Central memory CD4-positive, alpha-beta T cell (primary cell): ENCODE measurements at regions not wholly inside any gene's neighbourhood (a gene's known extent, or its start where the extent isn't known, plus 50 kb on each side); places are given as distances from the start of the nearest gene placed in this dataset.

Source experiments
- DNase-seq: peaks from one replicate; pipeline ENCODE4 v3.0.0; 2022

DNA sequence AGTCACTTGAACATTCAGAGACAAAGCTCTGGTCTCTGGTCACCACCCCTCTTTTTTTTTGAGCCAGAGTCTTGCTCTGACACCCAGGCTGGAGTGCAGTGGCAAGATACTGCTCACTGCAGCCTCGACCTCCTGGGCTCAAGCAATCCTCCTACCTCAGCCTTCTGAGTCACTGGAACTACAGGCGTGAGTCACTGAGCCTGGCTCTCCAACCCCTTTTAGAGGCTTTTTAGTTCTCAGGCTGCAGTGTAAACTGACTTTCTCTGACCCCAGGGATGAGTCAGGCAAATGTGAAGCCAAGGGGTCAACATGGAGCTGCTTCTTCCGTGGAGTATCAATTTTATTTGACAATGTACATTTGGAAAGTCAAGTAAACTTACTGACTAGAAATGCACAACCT is 229.2 kb downstream of the PTTG2 start:
- no peak for DNase-seq

DNA sequence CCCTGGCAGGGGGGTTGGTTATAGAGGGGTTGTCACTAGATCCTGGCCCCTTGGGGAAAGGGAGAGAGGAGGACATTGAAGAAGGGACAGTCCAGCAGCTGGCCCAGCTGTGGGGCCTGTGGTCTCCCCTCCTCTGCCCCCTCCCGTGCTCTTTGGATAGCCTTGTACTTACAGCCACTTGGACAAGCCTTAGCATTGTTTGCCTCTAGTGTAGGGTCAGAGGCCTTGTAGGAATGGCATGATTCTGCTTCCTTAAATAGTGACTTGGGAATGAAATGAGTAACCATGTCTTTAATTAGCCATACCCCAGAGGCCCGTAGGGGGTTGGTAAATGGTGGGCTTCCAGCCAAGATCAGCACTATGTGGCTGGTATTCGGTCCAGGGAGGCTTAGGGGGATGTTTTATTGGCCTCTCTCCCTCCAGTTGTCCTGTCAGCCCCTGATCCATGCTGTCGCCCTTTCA is 230.6 kb downstream of the PTTG2 start:
- no peak for DNase-seq

DNA sequence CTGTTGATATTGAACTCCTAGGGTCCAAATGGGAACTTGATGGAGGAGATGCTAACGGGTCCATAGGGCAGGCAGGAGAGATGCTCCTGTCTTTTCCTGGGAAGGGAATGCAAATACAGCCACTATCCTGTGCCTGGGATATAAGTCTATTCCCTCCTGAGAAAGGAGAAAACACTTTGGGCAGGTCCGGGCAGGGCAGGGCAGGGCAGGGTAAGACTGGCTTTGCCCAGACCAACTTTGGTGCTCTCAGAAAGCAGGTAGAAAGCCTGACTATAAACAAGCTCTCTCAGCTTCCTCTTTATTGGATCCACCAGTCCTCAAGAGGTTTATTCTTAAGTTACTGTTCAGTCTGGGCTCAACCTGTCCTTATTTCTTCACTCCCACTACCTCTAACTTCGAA is 232.3 kb downstream of the PTTG2 start:
- no peak for DNase-seq

DNA sequence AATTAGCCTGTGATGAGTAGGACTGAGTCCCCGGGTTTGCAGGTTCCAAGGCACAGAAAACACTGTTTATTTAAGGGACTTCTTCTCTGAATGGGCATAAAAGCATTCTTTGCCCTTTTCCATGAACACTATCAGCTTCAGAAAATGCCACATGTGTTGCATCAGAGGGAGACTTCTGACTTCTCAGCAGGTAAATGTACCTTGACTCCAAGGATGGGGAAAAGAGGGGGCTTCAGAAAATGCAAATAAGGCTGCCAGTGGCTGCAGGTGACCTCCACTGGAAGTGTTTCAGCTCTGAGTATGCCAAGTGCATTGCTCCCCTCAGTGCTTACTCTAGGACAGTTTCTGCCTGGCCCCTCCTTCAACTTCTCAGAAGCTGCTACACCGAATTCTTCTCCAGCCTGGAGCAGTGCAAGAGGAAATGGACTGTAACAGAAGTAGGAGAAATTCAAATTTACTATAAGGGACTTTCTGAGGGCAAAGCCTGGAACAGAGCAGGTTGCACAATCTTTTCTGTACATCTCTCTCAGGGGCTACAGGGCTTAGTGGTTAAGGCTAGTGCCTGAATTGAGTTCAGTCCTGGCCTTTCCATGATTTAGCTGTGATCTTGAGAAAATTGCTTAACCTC is 233.2 kb downstream of the PTTG2 start:
- DNase-seq = no peak

DNA sequence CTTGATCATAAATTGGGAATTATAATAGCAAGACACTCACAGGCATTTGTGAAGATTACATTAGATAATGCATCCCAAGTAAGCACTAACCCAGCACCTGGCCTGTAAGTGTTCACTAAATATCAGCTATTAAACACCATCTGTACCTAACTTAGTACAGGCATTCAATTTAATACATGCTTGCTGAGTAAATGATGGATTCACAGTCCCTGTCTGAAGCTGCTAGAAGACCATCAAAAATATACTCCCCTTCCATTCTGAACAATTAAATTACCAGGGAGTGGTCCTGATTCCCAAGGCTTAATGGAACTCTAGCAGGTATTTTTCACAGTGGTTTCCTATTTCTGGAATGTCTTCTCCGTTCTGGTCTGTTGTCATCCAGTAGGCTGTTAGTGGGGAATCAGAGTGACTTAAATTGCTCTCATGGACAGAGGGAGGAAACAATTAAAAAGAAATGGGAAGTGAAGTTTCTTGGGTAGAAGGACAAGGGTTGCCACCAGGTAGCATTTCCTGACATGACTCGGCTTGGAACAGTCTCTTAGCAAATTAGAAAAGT is 233.9 kb downstream of the PTTG2 start:
- DNase-seq = no peak

DNA sequence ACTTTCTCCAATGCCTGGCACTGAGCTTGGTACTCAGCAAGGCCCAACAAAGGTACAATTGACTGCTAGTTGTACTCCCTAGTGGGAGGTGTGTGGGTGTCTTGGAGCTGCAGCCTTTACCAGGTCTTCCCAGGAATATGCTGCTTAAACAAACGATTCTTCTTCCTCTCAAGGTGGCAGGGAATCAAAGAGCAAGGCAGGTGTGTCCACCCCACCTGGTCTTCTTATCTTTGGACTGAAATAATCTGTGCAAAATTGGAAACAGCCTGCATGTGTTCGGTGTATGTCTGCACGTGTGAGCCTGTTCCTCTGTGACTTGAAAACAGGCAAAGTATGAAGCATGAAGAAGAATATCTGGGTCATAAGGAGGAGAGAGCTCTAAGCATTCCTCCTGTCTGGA is 235.3 kb downstream of the PTTG2 start:
- DNase-seq = no peak

DNA sequence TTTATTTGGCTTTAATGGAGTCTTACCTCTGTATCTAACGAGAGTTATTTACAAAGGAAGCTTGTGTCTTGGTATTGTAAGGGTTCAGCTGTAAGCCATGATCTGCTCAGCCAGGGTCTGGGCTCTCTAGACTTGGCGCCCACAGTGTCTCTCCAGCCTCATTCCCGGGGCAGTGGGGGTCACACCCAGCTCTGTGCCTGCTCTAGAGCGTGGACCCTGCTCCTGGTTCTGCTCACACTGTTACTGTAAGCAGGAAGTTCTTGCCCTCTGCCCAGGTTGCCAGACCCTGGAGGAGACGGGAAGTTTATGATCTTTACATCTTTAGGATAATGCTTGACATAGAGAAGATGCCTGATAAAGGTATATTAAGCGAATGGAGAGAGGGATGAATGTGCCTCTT is 235.7 kb downstream of the PTTG2 start:
- no peak for DNase-seq

DNA sequence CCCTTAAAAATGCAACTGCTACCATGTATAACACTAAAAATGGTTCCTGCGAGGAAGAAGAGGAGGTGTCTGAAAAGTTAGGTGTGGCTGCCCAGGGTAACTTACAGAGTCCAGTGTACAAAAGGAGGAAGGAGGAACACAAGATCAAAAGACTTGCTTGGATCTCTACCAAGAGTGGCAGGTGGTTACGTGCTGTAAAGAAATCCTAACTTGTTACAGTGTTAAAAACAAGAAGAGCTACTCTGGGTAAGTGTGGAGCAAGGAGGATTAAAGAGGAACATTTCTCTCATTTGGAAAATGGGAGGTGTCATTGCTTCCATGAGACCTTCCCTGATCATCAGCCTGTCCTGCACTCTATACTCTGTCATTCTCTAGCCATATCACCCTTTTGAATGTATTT is 242.0 kb downstream of the PTTG2 start:
- no peak for DNase-seq

DNA sequence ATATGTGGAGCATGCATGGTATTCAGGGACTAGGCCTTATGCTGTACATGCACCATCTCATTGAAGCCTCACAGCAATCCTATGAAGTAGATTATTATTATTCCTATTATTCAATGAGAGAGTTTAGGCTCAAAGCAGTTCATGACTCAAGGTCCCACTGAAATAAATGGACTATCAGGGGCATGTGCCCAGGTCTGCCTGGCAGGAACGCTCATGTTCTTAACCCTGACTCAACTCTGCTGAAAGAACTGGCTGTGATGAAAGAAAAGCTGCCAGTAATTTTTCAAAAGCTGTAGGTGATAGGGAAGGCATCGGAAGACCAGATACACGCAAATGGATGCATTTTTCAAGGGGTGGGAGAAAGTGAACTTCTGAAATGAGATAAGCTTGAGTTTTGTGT is 243.4 kb downstream of the PTTG2 start:
- DNase-seq = no peak

DNA sequence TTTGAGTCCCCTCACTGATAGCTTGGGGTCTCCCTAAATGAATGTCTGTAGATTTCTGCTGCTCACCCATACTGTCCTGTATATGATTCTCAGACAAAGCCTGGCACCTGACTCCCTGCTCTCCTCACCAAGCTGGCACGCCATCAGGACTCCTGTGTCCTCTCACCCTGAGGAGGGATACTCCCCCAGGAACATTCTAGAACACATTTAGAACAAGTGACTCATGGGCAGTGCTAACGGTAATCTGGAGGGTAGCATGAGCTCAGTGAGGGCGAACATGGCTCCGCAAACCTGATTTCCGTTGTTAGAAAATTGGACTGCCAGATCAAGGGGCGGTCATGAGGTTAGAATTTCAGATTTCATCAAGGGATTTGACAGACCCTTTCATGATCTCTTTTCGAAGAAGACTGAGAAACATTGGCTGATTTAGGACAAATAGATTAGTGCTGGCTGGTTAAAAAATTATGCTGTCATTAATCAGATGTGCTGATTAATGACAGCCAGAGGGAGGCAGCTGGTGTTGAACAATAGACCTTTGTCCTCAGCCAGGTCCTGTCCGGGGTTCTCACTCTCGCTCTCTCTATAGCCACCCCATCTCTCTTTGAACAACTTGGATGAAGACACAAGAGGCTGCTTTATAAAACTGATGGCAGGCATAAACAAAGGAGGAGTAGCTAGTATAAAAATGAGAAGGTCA is 244.3 kb downstream of the PTTG2 start:
- no peak for DNase-seq

DNA sequence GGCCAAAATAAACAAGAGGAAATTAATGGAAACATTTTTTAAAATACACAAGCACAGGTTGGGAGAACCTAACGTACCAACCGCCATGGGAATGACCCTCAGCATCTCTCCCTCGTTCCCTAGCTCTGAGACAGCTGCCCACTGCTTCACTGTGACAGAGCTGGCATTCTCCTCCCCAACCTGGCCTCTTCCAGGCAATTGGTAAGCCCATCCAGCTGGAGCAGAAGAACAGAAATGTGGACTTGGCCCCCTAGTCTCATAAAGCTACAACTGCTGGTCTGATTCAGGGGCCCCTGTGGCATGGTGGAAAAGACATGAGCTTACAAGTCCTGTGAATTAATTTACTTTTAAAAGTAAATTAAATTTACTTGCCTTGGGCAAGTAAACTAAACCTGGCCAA is 245.1 kb downstream of the PTTG2 start:
- DNase-seq = no peak

DNA sequence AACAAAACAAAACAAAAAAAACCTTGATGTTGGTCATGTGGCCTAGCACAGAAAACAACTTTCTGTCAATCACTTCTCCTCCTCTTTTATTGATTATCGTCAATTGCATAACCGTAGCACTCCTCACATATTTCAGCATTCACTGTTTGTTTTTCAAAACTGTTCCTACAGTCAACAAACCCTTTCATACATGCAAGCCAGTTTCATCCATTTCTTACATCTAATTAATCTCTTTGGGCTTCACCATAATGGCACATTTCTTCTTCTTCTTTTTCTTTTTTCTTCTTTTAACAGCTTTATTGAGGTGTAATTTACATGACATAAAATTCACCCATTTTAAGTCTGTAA is 246.9 kb downstream of the PTTG2 start:
- DNase-seq = no peak

DNA sequence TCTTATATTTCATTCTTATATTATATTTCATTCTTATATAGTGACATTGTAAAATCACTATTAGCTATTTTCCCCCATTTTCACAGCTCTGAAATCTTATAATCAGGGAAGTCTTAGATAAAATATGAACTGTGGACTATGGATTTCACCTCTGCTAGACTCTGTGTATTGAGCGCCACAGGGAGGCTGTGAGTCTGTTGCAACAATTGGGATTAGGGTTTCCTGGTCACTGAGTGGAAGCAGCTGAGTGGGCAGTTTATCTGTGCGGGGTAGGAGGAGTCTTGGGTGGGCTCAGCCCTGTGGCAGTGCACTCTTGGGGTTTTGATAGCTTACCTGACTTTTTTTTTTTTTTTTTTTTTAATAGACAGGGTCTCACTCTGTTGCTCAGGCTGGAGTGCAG is 249.5 kb downstream of the PTTG2 start:
- DNase-seq = no peak

DNA sequence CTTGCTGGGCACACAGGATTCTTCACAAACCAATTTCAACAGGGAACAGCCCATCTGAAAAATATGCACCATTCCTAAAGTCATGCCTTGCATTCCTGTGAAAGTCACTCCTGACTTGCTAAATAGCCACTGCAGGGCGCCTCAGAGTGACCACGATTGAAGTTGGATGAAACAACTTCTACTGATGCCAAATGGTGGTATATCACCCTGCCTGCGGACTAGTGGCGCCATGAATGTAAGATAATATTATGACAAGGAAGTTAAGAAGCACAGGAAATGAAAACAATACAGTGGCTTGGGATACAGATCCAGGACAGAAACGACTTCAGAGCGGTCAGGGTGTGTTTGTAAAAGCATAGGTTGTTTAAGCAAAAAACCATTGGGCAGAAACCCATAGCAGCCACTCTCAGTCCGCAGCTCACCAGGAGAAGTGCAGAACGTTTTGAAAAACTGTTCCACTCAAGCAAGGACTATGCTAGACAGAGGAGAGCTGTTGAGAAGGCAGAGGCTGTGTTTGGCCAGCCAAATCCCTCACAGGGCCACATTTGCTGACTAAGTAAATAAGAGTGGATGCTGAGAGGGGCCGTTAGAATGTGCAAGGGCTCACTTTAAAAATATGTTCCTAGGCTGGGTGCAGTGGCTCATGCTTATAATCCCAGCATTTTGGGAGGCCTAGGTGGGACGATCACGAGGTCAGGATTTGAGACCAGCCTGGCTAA is 250.4 kb downstream of the PTTG2 start:
- DNase-seq = no peak

DNA sequence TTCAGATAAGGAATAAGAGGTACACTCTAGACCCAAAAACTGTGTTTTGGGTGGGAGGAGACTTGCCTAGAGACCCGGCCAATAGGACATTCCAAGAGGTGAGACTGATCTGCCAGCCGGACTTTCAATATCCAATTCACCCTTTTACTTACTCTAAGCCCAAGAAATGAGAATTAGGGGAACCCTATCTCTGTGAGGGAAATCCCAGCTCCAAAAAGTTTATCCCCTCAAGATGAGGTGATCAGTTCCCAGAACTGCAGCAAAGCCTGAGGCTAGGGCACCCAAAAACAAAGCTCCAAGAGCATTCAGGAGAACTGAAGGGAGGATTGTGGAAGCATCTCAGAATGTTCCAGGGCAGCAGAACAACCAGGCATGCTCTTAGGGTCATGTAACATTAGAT is 251.7 kb downstream of the PTTG2 start:
- no peak for DNase-seq

DNA sequence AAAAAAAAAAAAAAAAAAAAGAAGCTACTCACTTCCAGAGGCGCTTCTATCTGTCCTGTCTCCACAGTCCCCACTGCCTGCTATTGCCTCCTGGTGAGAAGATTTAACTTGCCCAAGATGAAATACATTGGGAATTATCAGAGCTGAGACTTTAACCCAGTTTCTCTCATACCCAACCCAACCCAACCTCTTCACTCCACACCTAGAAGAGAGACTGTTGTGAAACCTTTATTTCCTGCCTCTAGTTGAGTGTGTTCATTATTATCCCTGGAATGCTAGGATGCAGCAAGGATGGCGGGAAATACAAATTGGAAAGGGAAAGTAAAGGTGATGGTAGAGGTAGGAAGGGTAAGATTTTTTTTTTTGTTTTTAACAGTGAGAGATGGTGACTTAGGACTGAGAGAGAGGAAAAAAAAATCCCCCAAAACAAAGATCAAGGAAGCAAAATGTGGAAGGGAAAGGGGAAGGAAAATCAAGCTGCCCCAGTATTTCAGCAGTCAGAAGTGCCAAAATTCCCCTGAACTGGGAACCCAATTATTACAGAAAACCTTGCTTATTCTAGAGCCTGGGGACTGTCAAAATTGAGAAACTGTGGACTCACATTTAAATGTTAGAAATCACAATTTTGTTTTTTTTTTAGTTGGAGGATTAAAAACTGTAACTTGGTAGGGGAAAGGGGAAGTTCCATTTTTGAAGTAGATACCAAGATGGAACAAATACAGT is 253.0 kb downstream of the PTTG2 start:
- DNase-seq = no peak

DNA sequence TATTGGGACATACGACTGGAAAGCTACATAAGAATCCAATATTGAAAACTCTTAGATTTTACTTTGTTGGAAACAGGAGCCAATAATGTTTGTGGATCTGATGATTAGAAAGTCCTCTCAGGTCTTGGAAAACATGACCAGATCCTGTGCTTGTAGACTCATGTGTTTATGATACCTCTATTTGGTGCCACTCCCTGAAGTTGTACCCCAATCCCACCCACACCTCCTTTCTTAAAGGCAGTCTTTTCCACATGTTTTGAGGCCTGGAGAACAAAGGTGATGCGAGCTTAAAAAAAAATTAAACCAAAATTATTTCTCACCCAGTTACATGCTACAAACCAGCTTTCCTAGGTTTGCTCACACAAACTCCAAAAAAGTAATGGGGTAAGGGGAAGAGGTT is 262.7 kb downstream of the PTTG2 start:
- DNase-seq = no peak

DNA sequence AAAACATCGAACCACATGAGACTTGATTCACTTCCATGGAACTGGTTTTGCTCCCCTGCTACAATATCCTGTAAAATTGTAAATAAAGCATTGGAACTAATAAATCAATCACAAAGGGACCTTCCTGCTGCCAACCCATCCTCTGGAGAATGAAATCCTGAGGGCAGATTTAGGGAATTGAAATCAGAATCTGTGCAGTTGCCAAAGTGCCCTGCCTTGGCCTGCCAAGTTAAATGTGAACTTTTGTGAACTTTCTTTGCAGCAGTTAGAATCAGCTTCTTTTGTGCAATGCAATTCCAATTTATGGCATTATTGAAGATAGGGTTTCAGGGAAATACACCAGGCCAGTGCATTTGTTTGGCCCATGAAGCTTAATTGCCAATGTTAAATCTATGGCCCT is 263.1 kb downstream of the PTTG2 start:
- DNase-seq = no peak

DNA sequence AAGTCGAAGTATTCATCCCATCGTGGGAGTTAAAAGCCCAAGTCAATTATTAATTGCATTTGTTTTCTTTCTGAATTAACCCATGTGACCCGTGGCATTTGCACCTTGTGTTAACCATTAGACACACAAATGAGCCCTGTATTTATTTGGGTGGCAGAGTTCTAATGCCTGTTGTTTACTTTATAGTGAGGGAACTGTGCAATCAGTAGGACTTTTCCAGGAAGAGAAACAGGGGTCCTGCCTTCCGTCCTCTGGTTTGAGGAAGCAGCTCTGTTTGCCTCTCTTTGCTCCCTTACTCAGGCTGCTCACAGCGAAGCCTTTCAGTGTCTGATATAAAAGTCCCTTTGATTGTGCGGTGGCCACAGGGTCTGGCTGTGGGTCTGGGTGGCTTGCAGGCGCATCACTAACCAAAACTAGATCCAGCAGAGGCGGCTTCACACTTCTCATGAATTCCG is 263.6 kb downstream of the PTTG2 start:
- DNase-seq = no peak

DNA sequence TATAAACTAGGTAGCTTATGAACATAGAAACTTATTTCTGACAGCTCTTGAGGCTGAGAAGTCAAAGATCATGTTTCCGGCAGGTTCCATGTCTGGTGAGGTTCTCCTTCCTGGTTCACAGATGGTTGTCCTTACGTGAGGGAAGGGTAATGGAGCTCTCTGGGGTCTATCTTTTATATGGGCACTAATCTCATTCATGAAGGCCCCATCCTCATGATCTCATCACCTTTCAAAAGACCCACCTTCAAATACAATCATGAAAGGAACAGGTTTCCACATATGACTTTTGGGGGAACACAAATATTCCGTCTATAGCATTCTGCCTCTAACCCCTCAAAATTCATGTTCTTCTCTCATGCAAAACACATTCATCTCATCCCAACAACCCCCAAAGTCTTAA is 264.7 kb downstream of the PTTG2 start:
- no peak for DNase-seq

DNA sequence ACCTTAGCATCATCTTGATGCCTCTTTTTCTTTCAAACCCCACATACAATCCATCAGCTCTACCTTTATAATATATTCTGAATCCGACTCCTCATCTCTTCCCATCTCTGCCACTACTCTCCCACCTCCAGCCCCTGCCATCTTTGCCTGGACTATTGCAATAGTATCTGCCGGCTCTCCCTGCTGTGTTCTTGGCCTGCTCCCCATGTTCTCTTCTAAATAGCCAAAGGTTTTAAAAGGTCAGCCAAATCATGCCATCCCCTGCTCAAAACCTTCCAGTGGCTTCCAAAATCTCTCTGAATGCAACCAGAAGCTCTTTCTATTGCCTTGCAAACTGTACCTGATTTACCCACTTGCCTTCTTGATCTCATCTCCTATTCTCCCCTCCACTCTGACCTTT is 266.0 kb downstream of the PTTG2 start:
- no peak for DNase-seq

DNA sequence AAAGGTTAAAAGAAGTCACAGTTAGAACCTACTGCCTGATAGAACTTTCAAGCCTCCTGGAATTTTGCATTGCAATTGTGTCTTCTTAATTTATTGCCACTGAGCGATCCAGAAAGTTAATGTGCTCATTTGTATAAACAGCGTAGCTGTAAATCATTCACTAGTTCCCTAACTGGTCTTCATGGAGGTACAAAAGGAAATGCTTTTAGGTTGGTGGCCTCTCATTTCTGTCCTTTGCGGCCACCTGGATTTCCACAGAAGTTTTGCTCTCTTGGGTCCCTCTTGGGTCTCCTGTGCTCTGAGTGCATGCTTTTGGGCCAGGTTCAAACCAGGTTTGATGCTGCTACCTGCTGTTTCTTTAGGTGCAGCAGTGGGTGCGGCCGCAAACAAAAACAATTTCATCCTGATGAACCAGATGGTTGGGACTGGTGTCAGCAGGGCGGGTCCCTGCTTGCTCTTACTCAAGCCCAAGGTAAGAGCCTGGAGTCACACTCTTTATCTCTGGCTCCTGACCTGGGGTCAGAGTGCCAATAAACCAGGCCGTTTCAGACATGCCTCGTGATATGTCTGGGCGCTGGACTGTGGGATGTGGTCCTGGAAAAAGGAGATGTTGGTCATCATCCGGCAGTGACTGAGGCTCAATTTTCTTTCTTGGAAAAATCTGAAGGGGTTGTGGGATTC is 270.1 kb downstream of the PTTG2 start:
- no peak for DNase-seq
